H1 (cell line): ENCODE measurements at regions not wholly inside any gene's neighbourhood (a gene's known extent, or its start where the extent isn't known, plus 50 kb on each side); places are given as distances from the start of the nearest gene placed in this dataset.

Experiments used
- EZH2 ChIP-seq: fragments of 200-600 bp; sonication (generic); IDR thresholded peaks from 2 replicates; pipeline ENCODE4 v1.7.1; 2012; ENCODE audit warnings: low read depth, mild to moderate bottlenecking, moderate library complexity, low read length, inconsistent platforms; ENCODE audit not compliant: severe bottlenecking
- GTF2F1 ChIP-seq: IDR thresholded peaks from 2 replicates; pipeline ENCODE4 v1.6.1; 2012; ENCODE audit warnings: low read depth, low read length, improper control_type of control experiment, borderline replicate concordance
- HDAC6 ChIP-seq: IDR thresholded peaks from one replicate; pipeline ENCODE4 v1.7.1; 2012; ENCODE audit warnings: low read depth, mild to moderate bottlenecking, inconsistent platforms, low read length, moderate library complexity
- POLR2AphosphoS5 ChIP-seq: IDR thresholded peaks from 2 replicates; pipeline ENCODE4 v1.6.1; 2011; ENCODE audit warnings: low read depth, low read length
- TF ChIP-seq, protein P1 (sequence below): IDR thresholded peaks from 2 replicates; pipeline ENCODE4 v1.6.1; 2011; ENCODE audit warnings: low read length, improper control_type of control experiment
- TF ChIP-seq, protein P2 (sequence below): IDR thresholded peaks from 2 replicates; pipeline ENCODE4 v1.6.1; 2012; ENCODE audit warnings: inconsistent platforms

DNA sequence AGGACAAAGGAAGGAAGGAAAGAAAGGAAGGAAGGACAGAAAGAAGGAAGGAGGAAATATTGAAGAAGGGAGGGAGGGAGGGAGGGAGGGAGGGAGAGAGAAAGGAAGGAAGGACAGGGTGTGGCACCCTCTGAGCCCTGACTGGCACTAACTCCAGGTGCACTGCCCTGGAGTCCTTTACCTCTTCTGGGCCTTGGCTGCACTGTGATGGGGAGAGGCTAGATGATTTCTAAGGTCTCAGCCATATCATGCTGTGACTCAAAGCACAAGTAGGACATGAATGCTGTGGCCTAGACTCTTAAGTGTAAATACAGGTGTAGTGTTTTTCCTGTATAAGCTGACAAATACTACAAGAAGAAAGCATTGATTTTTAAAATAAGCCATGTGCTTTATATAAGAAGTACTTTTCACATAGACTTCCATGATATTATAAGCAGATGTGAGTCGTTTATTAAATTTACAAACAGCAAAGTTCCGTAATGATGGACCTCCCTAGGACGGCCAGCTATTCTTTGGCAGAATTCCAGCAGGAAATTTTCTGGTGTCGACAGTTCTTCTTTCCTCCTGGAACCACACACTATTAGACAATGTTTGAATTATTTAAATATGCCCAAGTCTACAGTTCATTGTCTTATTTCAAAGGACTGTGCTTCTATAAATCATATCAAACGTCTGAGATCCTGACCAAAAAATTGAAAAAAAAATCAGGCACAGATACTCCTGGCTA lies 213.8 kb upstream of the C2CD4B start (continued):
- TF ChIP-seq GTF2F1 (no peak), POLR2AphosphoS5 (no peak), HDAC6 (no peak), EZH2 (no peak)
- TF ChIP-seq, protein P1, sequence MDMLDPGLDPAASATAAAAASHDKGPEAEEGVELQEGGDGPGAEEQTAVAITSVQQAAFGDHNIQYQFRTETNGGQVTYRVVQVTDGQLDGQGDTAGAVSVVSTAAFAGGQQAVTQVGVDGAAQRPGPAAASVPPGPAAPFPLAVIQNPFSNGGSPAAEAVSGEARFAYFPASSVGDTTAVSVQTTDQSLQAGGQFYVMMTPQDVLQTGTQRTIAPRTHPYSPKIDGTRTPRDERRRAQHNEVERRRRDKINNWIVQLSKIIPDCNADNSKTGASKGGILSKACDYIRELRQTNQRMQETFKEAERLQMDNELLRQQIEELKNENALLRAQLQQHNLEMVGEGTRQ: no peak
- TF ChIP-seq, protein P2, sequence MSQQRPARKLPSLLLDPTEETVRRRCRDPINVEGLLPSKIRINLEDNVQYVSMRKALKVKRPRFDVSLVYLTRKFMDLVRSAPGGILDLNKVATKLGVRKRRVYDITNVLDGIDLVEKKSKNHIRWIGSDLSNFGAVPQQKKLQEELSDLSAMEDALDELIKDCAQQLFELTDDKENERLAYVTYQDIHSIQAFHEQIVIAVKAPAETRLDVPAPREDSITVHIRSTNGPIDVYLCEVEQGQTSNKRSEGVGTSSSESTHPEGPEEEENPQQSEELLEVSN: no peak
